Activated CD4-positive, alpha-beta T cell treated with anti-CD3 and anti-CD28 coated beads for 36 hours (primary cell): ENCODE measurements at regions not wholly inside any gene's neighbourhood (a gene's known extent, or its start where the extent isn't known, plus 50 kb on each side); places are given as distances from the start of the nearest gene placed in this dataset.

Experiments used
- ATAC-seq: fragments of 200-7000 bp; cut with Tn5 transposase; one replicate; pipeline ENCODE4 v1.10.0; 2021; ENCODE audit warnings: mild to moderate bottlenecking, moderate library complexity
- CTCF ChIA-PET: fragments of 350-600 bp; sonication (Branson Sonifier 250); formaldehyde crosslinking; loops from one replicate; lab custom pipeline; 2021; ENCODE audit warnings: antibody characterized with exemption; lab: Charles Lee
- POLR2A ChIA-PET: fragments of 350-600 bp; sonication (Branson Sonifier 250); formaldehyde crosslinking; loops from one replicate; lab custom pipeline; 2021; ENCODE audit warnings: antibody characterized with exemption, inconsistent platforms; lab: Charles Lee
- DNase-seq: peaks from one replicate; pipeline ENCODE4 v3.0.0-alpha.2; 2020
- H3K27ac Mint-ChIP-seq: one replicate; pipeline ENCODE4 v1.8.0; 2021; ENCODE audit warnings: mixed read lengths
- H3K27me3 Mint-ChIP-seq: one replicate; pipeline ENCODE4 v1.8.0; 2021; ENCODE audit warnings: mixed read lengths
- H3K36me3 Mint-ChIP-seq: one replicate; pipeline ENCODE4 v1.8.0; 2021; ENCODE audit warnings: low read depth, mixed read lengths
- H3K4me1 Mint-ChIP-seq: one replicate; pipeline ENCODE4 v1.8.0; 2021; ENCODE audit warnings: mixed read lengths
- H3K4me3 Mint-ChIP-seq: one replicate; pipeline ENCODE4 v1.8.0; 2021; ENCODE audit warnings: mild to moderate bottlenecking, moderate library complexity, mixed read lengths
- H3K9me3 Mint-ChIP-seq: one replicate; pipeline ENCODE4 v1.8.0; 2021; ENCODE audit warnings: low read depth, mixed read lengths
- intact Hi-C, 2 experiments: fragments of 100-400 bp; cut with DNase I in 1 of 2; cut with micrococcal nuclease in 1 of 2; formaldehyde crosslinking; loops; one replicate each; pipeline versions ENCODE4 v1.14.2 to v1.15.1; 2022 to 2024; cut with DNase I, micrococcal nuclease

DNA sequence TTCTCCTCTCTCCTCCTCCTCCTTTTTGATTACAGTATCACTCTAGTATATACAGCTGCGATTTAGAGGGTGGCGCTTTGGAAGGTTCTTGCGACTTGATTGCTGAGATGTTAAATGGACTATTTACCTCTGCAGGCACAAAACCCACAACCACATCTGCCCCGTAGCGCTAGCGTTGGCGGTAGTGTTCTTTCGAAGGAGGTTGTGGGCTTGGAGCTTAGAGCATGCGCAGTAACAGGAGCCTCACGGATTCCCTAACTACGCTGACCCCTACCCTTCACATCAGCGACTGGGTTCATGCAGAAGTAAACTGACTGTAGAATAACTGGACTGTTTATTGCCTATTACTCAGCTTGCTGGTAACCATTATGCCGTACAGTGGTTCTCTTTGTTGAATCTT is 58.0 kb downstream of the CGGBP1 start:
- CTCF ChIA-PET: interaction anchor here (1.1 to 1.8 kb wide), 6 partner anchors 25 to 703 kb away, joined by 3 to 7 read pairs (median 4); no protein-coding TSS in a partner anchor

GRCh38 chr3:87997966-87998365 is 60.8 kb downstream of the CGGBP1 start:
- ChIA-PET CTCF (no interaction called here), POLR2A (no interaction called here)
- Mint-ChIP-seq H3K36me3 (no peaks in the 10 kb centered on the region), H3K27me3 (no peaks in the 10 kb centered on the region), H3K4me3 (no peak overlapping the region), H3K9me3 (no peaks in the 10 kb centered on the region), H3K4me1 (peaks cover 19% of the 10 kb centered on the region), H3K27ac (no peak overlapping the region)
- no peak for ATAC-seq
- intact Hi-C loops: loop anchor here in 1 of 2 experiments (10.0 kb wide), 1 partner anchor 203 kb away; the partner anchor contains the start of gene HTR1F
- no peak for DNase-seq

More for the DNA sequence above, 58.0 kb downstream of the CGGBP1 start:
- Mint-ChIP-seq H3K4me3 (peak overlapping the region; percentile 9), H3K27ac (no peak overlapping the region), H3K9me3 (no peaks in the 10 kb centered on the region), H3K36me3 (no peaks in the 10 kb centered on the region), H3K27me3 (no peaks in the 10 kb centered on the region), H3K4me1 (peaks cover 19% of the 10 kb centered on the region)
- DNase-seq (peak; percentile 48), ATAC-seq (peak; percentile 47)
- POLR2A ChIA-PET: interaction anchor here (0.6 kb wide), 1 partner anchor 15 kb away, joined by 3 read pairs; no protein-coding TSS in a partner anchor
- intact Hi-C loops: loop anchor here (5.0 kb wide), 1 partner anchor 111 kb away; no protein-coding TSS in a partner anchor

DNA sequence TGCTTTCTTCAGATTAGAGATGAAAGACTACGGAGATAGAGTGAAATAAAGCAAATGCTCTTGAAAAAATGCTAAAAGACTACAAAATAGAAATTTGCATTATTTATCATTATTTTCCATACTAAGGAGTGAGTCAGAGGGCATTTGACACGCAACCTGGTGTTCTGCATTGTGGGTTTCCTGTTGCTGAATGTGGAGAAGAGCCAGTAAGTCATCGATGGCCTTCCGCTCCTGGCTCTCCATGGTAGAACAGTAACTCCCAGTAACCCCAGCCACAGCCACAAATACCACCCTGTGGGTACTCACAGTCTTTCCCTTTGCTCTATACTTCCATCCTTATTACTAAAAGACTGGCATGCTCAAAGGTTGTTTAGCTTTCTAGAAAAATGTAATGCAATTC is 61.5 kb downstream of the CGGBP1 start:
- intact Hi-C loops: loop anchor here in 1 of 2 experiments (10.0 kb wide), 1 partner anchor 202 kb away; the partner anchor contains the start of gene HTR1F
- no peaks in the 10 kb centered on the region for H3K27me3 Mint-ChIP-seq
- CTCF ChIA-PET: no interaction called here
- H3K4me3 Mint-ChIP-seq: peak overlapping the region; percentile 19
- H3K4me1 Mint-ChIP-seq: peaks cover 19% of the 10 kb centered on the region
- POLR2A ChIA-PET: no interaction called here
- H3K9me3 Mint-ChIP-seq: no peaks in the 10 kb centered on the region
- ATAC-seq: peak; percentile 89
- H3K27ac Mint-ChIP-seq: no peak overlapping the region
- peak; percentile 75 for DNase-seq
- no peaks in the 10 kb centered on the region for H3K36me3 Mint-ChIP-seq

DNA sequence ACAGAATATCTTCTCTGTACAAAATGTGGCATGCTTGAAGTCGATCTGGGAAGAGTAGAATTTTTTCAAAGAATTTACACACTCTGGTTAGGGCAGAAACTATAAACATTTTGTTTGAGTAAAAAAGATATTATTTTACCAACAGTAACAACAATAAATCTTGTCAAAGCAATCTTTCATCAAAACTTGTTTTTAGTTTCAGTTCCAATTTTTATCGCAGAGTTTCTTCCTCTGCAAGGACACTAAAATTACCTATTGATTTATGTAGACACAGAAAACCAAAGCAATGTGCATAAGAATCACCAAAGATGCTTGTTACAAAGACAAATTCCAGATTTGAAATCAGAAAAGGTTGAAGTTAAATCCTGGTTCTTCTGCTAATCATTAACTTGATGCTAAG is 61.9 kb downstream of the CGGBP1 start:
- no peak for ATAC-seq
- ChIA-PET POLR2A (no interaction called here), CTCF (no interaction called here)
- Mint-ChIP-seq H3K36me3 (no peaks in the 10 kb centered on the region), H3K27ac (no peak overlapping the region), H3K4me3 (peak overlapping the region; percentile 19), H3K4me1 (peaks cover 19% of the 10 kb centered on the region), H3K9me3 (no peaks in the 10 kb centered on the region), H3K27me3 (no peaks in the 10 kb centered on the region)
- intact Hi-C loops: loop anchor here in 1 of 2 experiments (10.0 kb wide), 1 partner anchor 202 kb away; the partner anchor contains the start of gene HTR1F
- no peak for DNase-seq

GRCh38 chr3:87993566-87993965 is 65.2 kb downstream of the CGGBP1 start:
- intact Hi-C loops: loop anchor here in 1 of 2 experiments (10.0 kb wide), 1 partner anchor 199 kb away; the partner anchor contains the start of gene HTR1F
- no peak overlapping the region for H3K27ac Mint-ChIP-seq
- peaks cover 12% of the 10 kb centered on the region for H3K4me1 Mint-ChIP-seq
- ChIA-PET POLR2A (no interaction called here), CTCF (no interaction called here)
- DNase-seq (no peak), ATAC-seq (no peak)
- no peaks in the 10 kb centered on the region for H3K36me3 Mint-ChIP-seq
- H3K9me3 Mint-ChIP-seq: no peaks in the 10 kb centered on the region
- no peak overlapping the region for H3K4me3 Mint-ChIP-seq
- H3K27me3 Mint-ChIP-seq: no peaks in the 10 kb centered on the region

DNA sequence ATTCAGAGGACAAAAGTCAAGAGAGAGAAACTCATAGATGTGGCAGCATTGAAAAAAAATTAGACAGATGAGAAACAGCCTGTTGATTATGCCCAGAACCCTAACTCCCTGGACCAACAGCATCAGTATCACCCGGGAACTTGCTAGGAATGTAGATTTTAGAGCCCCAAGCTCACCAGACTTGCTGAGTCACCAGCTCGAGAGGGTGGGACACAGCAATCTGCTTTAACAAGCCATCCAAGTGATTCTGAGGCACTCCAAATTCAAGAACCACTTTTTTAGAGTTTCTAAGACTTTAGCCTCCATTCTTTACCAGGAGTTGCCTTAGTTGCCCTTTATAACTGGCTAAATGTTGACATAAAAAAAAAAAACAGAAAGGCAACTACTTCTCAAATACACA is 70.9 kb downstream of the CGGBP1 start:
- H3K4me1 Mint-ChIP-seq: no peaks in the 10 kb centered on the region
- H3K36me3 Mint-ChIP-seq: no peaks in the 10 kb centered on the region
- CTCF ChIA-PET: no interaction called here
- H3K9me3 Mint-ChIP-seq: no peaks in the 10 kb centered on the region
- no peak overlapping the region for H3K27ac Mint-ChIP-seq
- intact Hi-C loops: no loop called here
- POLR2A ChIA-PET: no interaction called here
- DNase-seq: no peak
- ATAC-seq: no peak
- H3K4me3 Mint-ChIP-seq: no peak overlapping the region
- no peaks in the 10 kb centered on the region for H3K27me3 Mint-ChIP-seq

GRCh38 chr3:87982421-87982820 is 76.4 kb downstream of the CGGBP1 start:
- H3K27ac Mint-ChIP-seq: no peak overlapping the region
- H3K36me3 Mint-ChIP-seq: no peaks in the 10 kb centered on the region
- no peak for ATAC-seq
- POLR2A ChIA-PET: no interaction called here
- DNase-seq: no peak
- CTCF ChIA-PET: no interaction called here
- no peaks in the 10 kb centered on the region for H3K27me3 Mint-ChIP-seq
- intact Hi-C loops: no loop called here
- H3K4me1 Mint-ChIP-seq: no peaks in the 10 kb centered on the region
- H3K4me3 Mint-ChIP-seq: no peak overlapping the region
- H3K9me3 Mint-ChIP-seq: no peaks in the 10 kb centered on the region

- Mint-ChIP-seq H3K36me3 (no peaks in the 10 kb centered on the region), H3K4me3 (no peak overlapping the region), H3K27me3 (peaks cover 4% of the 10 kb centered on the region), H3K27ac (no peak overlapping the region), H3K9me3 (no peaks in the 10 kb centered on the region), H3K4me1 (no peaks in the 10 kb centered on the region)
- ATAC-seq: no peak
- POLR2A ChIA-PET: no interaction called here
- no peak for DNase-seq
- CTCF ChIA-PET: no interaction called here
- intact Hi-C loops: no loop called here
Observed at GRCh38 chr3:87979527-87979926, 79.3 kb downstream of the CGGBP1 start.

DNA sequence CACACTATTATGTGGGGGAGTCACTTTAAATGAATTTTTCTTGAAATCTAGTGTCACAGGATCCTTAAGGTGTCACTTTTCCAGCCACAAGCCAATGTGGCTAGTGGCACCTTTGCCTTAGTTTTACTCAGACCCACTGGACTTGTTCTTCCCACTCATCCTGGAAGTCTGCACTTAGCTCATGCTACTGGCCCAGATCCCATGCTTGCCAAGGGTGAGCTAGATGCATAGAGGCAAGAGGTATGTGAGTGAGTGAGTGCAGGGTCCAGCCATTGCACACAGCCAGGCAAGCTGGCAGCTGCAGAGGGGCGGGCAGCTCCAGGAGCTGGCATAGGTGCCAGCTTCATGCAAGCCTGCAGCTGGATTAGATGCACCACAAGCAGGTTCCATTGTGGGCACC is 81.0 kb downstream of the CGGBP1 start:
- ChIA-PET POLR2A (interaction anchor here (0.6 kb wide), 1 partner anchor 88 kb away, joined by 3 read pairs; no protein-coding TSS in a partner anchor), CTCF (interaction anchor here (0.7 kb wide), 1 partner anchor 626 kb away, joined by 4 read pairs; no protein-coding TSS in a partner anchor)
- Mint-ChIP-seq H3K4me3 (no peak overlapping the region), H3K27me3 (peaks cover 6% of the 10 kb centered on the region), H3K4me1 (no peaks in the 10 kb centered on the region), H3K9me3 (no peaks in the 10 kb centered on the region), H3K27ac (no peak overlapping the region), H3K36me3 (no peaks in the 10 kb centered on the region)
- ATAC-seq (no peak), DNase-seq (no peak)
- intact Hi-C loops: no loop called here

DNA sequence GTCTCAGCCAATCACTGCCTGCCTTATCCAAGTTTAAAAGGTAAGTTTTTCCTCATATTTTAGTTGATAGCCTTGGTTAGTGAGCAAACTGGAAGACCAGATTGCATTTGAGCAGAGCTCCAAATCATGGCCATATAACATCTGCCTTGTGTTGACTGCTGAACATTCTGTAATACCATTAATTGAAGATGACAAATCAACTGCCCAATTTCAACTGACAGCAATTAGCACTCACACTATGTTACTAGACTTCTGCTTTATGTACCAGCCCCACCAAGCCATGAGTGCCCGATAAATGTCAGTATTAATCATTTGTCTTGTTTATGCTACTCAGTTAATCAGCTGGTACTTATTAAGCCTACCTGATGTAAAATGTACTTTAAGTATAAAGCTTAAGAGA is 83.1 kb downstream of the CGGBP1 start:
- POLR2A ChIA-PET: no interaction called here

GRCh38 chr3:87973906-87974305 is 84.9 kb downstream of the CGGBP1 start:
- no peaks in the 10 kb centered on the region for H3K4me1 Mint-ChIP-seq
- peaks cover 6% of the 10 kb centered on the region for H3K27me3 Mint-ChIP-seq
- ChIA-PET CTCF (no interaction called here), POLR2A (no interaction called here)
- H3K4me3 Mint-ChIP-seq: no peak overlapping the region
- H3K36me3 Mint-ChIP-seq: no peaks in the 10 kb centered on the region
- intact Hi-C loops: no loop called here
- H3K27ac Mint-ChIP-seq: no peak overlapping the region
- H3K9me3 Mint-ChIP-seq: no peaks in the 10 kb centered on the region
- ATAC-seq (no peak), DNase-seq (no peak)

More for the DNA sequence above, 83.1 kb downstream of the CGGBP1 start:
- H3K27me3 Mint-ChIP-seq: peaks cover 6% of the 10 kb centered on the region
- H3K4me1 Mint-ChIP-seq: no peaks in the 10 kb centered on the region
- CTCF ChIA-PET: interaction anchor here (1.3 kb wide), 1 partner anchor 26 kb away, joined by 7 read pairs; no protein-coding TSS in a partner anchor
- no peak overlapping the region for H3K4me3 Mint-ChIP-seq
- DNase-seq: no peak
- H3K36me3 Mint-ChIP-seq: no peaks in the 10 kb centered on the region
- ATAC-seq: no peak
- intact Hi-C loops: no loop called here
- no peak overlapping the region for H3K27ac Mint-ChIP-seq
- H3K9me3 Mint-ChIP-seq: no peaks in the 10 kb centered on the region

DNA sequence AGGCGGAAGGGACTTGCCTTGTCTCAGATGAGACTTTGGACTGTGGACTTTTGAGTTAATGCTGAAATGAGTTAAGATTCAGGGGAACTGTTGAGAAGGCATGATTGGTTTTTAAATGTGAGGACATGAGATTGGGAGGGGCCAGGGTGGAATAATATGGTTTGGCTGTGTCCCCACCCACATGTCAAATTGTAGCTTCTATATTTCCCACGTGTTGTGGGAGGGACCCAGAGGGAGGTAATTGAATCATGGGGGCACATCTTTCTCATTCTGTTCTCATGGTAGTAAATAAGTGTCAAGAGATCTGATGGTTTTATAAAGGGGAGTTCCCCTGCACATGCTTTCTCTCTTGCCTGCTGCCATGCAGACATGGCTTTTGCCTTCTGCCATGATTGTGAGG is 89.2 kb downstream of the CGGBP1 start:
- DNase-seq: no peak
- Mint-ChIP-seq H3K9me3 (no peaks in the 10 kb centered on the region), H3K4me3 (no peak overlapping the region), H3K36me3 (no peaks in the 10 kb centered on the region), H3K27me3 (peaks cover 2% of the 10 kb centered on the region), H3K4me1 (no peaks in the 10 kb centered on the region), H3K27ac (no peak overlapping the region)
- no peak for ATAC-seq
- ChIA-PET POLR2A (no interaction called here), CTCF (no interaction called here)
- intact Hi-C loops: no loop called here
